HG03354 (cell line): ENCODE measurements at regions not wholly inside any gene's neighbourhood (a gene's known extent, or its start where the extent isn't known, plus 50 kb on each side); places are given as distances from the start of the nearest gene placed in this dataset.

Experiments used
- ATAC-seq: cut with Tn5 transposase; IDR thresholded peaks from one replicate; pipeline ENCODE4 v1.9.1; 2021; ENCODE audit warnings: mild to moderate bottlenecking; ENCODE audit not compliant: unreplicated experiment, poor library complexity, severe bottlenecking

DNA sequence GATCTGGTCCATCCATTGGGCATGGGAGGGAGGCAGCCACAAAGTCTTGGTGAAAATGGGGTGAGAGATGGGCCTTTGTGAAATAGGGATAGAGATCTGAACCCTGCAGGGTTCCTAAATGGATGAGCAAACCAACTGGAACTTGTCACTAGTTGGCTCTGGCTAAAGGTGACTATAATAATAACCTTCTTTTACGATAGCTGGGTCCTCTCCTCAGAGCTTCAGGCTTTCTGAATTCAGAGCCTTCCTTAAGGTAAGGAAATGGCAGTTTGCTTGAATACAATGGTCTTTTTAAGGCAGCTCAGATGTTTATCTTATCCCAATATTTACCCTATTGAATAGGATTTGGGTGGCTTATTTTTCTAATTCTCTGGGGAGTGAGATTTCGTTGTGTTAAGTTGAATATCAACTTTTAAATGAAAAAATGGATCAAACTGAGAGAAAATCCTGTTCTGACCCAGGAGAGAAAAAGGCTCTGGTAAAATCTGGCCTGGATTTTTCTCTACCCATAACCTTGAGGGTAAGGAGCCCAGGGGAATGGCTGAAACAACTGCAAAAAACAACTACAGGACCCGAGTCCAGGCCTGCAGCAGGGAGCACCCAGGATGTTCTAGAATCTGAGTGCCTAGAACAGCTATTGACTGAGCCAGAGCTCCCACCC, 61.1 kb upstream of the CXCR4 start:
- no peak for ATAC-seq

GRCh38 chr2:136175868-136176267, 57.9 kb upstream of the CXCR4 start:
- ATAC-seq, result no peak

GRCh38 chr2:136175466-136175865, 57.5 kb upstream of the CXCR4 start:
- ATAC-seq, result no peak

- no peak for ATAC-seq
Measured at GRCh38 chr2:136173126-136173525, 55.2 kb upstream of the CXCR4 start.

- ATAC-seq, result no peak
Measured at GRCh38 chr2:136171223-136171622, 53.3 kb upstream of the CXCR4 start.

DNA sequence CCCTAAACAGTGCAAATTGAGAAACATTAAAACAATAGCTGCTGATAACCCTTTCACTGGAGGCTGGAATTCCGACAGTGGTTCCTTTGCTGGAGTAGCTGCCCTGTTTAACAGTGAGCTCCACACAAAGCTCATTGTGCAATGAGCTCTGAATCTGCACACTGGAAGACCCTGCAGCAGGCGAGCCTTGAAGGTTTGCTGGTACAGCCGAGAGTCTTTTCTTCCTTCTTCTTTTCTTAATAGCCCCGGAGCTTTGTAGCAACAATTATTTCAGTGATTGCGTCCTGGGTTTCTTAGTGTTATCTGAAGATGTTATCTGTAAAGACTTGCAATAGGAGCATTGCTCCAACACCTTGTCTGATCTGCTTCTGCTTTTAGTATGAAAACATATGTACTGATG, 50.8 kb upstream of the CXCR4 start:
- ATAC-seq, result no peak

- ATAC-seq, result no peak
Measured at GRCh38 chr2:136167721-136168475, 49.9 kb upstream of the CXCR4 start.
